T-helper 2 cell treated with Interferon-gamma antibody and Interleukin-4, amounts not matched to agents 100 ng/mL and 5 ng/mL, for 36 hours (primary cell): ENCODE measurements at regions not wholly inside any gene's neighbourhood (a gene's known extent, or its start where the extent isn't known, plus 50 kb on each side); places are given as distances from the start of the nearest gene placed in this dataset.

Experiments
- intact Hi-C: fragments of 100-400 bp; cut with micrococcal nuclease; formaldehyde crosslinking; loops from one replicate; pipeline ENCODE4 v1.15.1; 2023

GRCh38 chr22:25514436-25515180 is 49.9 kb upstream of the GRK3 start:
- intact Hi-C loops, result no loop called here
